GM12873 (cell line): ENCODE measurements at regions not wholly inside any gene's neighbourhood (a gene's known extent, or its start where the extent isn't known, plus 50 kb on each side); places are given as distances from the start of the nearest gene placed in this dataset.

Source experiments
- TF ChIP-seq, protein P1 (sequence below): IDR thresholded peaks from 2 replicates; pipeline ENCODE4 v1.5.1; 2012; ENCODE audit warnings: low read depth, mild to moderate bottlenecking, moderate library complexity, low read length, control low read depth; ENCODE audit not compliant: insufficient read depth; ENCODE audit errors: missing control alignments

DNA sequence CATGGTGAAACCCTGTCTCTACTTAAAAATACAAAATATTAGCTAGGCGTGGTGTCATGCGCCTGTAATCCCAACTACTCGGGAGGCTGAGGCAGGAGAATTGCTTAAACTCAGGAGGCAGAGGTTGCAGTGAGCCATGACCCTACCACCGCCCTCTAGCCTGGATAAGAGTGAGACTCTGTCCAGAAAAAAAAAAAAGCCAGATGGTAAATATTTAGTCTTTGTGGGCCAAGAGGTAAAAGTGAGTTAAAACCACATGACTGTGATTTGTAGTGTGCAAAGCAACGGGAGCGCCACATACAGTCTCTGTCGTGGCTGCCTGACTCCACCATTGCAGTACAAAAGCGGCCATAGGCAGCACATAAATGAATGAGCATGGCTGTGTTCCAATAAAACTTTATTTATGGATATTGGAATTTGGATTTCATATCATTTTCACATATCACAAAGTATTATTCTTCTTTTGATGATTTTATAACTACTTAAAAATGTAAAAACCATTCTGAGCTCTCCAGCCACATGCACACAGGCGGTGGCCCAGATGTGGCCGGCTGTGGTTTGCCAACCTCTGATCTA lies 51.8 kb upstream of the CASZ1 start:
- TF ChIP-seq, protein P1, sequence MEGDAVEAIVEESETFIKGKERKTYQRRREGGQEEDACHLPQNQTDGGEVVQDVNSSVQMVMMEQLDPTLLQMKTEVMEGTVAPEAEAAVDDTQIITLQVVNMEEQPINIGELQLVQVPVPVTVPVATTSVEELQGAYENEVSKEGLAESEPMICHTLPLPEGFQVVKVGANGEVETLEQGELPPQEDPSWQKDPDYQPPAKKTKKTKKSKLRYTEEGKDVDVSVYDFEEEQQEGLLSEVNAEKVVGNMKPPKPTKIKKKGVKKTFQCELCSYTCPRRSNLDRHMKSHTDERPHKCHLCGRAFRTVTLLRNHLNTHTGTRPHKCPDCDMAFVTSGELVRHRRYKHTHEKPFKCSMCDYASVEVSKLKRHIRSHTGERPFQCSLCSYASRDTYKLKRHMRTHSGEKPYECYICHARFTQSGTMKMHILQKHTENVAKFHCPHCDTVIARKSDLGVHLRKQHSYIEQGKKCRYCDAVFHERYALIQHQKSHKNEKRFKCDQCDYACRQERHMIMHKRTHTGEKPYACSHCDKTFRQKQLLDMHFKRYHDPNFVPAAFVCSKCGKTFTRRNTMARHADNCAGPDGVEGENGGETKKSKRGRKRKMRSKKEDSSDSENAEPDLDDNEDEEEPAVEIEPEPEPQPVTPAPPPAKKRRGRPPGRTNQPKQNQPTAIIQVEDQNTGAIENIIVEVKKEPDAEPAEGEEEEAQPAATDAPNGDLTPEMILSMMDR = no peak

DNA sequence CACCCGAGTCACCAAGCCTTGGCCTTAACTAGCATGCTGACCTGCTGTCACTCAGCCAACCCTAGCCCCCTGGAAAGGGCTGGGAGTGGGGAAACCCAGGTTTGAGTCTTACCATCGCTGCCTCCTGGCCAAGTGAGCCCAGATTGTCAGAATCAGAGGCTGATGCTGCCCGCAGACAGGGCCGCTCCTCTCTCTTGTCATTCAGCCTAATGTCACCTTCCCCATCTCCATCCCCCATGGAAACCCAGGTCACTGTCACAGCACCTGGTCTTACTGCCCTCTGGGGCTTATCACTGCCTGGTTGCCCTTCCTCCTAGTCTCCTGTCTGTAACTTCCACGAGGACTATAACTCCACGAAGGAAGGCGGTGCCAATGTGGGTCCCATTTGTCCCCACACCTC lies 53.6 kb upstream of the CASZ1 start:
- TF ChIP-seq, protein P1 = no peak

DNA sequence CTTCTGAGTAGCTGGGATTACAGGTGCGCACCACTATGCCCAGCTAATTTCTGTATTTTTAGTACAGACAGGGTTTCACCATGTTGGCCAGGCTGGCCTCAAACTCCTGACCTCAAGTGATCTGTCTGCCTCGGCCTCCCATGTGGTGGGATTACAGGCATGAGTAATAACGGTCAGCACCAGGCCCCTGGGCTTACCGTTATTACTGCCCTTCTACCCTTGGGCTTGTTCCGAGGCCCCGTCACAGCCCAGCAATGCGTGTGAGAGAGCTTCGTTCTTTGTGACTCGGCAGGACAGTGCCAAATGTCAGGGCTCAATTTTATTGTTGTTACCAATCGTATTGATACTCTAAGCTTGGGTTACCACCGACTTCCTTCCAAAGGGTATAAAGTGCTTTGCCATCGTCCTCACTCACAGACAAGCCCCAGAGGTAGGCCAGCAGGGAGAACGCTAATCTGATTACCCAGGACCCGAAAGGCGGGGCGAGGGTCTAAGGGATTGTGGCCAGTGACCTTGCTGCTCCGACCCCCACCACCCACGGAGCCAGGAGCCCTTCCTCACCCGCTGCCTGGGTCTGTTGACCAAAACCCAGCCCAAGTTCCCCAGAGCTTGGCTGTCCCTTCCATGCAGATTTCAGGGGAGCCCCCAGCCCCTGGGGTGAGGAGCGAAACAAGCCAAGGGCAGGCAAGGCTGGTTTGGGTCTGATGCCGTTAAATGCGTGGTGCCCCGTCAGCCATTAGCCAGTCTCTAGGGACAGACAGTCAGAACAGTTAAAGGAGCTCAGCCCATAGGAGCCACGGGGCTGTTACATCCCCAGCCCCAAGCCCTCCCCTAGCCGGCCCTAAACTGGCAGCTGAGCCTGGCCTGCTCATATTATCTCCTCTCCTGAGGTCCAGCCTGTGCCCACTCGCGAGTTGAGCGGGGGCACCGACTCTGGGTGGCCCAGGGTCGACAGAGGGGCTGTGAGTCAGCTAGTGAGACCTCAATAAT lies 54.9 kb upstream of the CASZ1 start:
- TF ChIP-seq, protein P1 = no peak

DNA sequence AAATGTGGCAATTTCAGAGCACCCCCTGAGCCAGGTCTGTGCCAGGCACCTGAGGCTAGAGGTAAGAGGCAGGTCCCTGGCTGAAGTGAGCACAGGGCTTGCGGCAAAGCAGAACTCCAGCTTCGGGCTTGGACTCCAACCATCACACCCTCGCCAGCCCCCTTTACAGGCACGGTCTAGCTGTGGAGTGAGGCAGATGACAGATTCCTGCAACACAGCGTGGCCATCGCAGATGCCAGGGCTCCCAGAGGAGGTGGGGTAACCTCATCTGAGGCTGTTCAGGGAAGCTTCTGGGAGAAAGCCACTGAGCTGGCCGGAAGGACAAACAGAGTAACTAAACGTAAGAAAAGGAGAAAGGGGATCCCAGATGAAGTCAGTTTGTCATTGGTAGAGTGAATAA lies 55.6 kb upstream of the CASZ1 start:
- TF ChIP-seq, protein P1 = no peak

DNA sequence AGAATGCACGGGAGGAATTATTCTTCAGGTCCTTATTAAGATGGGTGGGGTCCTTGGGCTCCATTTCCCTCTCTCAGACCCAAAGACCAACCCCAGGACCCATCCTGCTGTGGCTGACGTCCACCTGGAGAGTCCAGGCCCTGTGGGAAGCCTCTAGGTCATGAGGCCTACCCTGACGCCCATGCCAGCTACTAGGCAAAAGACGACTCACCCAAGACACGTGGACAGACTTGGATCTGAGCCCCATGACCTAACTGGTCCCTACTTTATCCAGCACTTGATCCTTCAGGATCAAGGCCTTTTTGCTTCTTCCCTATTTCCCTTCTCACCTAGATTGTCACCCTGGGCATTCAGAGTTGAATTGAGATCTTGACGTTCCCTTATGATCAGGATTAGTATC lies 56.0 kb upstream of the CASZ1 start:
- TF ChIP-seq, protein P1 = no peak

DNA sequence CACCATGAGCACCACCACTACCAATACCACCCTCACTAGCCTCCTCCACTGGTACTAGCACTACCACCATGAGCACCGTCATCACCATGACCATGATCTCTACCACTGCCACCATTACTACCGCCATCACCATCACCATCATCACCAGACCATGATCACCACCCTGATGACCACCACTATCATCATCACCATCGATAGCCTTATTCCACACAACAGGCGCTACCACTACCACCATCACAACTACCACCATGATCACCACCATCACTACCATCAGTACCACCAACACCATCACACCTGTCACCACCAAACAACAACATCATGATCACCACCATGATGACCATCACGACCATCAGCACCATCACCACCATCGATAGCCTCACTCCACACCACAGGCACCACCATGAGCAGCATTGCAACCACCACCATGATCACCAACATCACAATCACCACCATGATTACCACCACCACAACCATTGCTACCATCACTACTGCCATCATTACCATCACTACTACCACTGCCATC lies 56.6 kb upstream of the CASZ1 start:
- TF ChIP-seq, protein P1 = no peak

DNA sequence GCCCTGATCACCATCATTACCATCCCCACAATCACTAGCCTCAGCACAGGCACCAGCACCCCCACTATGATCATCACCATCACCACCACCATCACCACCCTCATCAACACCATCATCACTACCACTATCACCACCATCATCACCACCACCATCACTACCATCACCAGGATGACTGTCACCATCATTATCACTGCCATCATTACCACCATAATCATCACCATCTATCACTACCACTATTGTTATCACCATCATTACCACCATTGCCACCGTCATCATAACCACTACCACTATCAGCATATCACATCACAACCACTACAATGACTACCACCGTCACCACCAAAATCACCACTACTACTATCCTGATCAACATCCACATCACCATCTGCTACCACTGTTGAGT lies 57.3 kb upstream of the CASZ1 start:
- TF ChIP-seq, protein P1 = no peak
